ENCODE measurements at regions not wholly inside any gene's neighbourhood (a gene's known extent, or its start where the extent isn't known, plus 50 kb on each side); places are given as distances from the start of the nearest gene placed in this dataset.

DNA sequence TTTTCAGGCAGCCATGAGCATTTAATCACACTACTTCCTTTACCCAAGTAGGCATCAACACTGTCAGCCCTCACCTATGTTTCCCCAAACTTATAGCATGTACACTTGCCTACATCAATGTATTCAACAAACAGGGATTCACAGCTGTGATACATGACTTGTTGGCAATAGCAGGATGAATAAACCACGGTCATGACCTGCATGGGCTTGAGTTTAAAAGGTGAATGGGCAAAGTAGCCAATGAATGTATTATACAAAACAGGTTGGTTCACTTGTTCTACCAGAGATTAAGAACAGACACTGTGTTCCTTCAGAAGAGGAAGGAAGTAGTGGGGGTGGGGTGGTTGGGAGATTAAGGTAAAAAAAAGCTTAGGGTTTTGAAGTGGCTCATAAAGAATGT lies 861.9 kb upstream of the SEMA6D start:
- H3K4me2 ChIP-seq (ENCODE audit: low read length): no peak overlapping the region
- no peak for TF ChIP-seq EZH2 (IDR thresholded peaks at IDR 0.05; ENCODE audit: borderline replicate concordance, low read length)
- TF ChIP-seq, protein P1, sequence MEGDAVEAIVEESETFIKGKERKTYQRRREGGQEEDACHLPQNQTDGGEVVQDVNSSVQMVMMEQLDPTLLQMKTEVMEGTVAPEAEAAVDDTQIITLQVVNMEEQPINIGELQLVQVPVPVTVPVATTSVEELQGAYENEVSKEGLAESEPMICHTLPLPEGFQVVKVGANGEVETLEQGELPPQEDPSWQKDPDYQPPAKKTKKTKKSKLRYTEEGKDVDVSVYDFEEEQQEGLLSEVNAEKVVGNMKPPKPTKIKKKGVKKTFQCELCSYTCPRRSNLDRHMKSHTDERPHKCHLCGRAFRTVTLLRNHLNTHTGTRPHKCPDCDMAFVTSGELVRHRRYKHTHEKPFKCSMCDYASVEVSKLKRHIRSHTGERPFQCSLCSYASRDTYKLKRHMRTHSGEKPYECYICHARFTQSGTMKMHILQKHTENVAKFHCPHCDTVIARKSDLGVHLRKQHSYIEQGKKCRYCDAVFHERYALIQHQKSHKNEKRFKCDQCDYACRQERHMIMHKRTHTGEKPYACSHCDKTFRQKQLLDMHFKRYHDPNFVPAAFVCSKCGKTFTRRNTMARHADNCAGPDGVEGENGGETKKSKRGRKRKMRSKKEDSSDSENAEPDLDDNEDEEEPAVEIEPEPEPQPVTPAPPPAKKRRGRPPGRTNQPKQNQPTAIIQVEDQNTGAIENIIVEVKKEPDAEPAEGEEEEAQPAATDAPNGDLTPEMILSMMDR (IDR thresholded peaks at IDR 0.05; ENCODE audit: low read length): no peak
- no peaks in the 10 kb centered on the region for H3K36me3 ChIP-seq (ENCODE audit: insufficient read depth, low read length)
- H3K9ac ChIP-seq (ENCODE audit: low read length): no peak overlapping the region
- no peaks in the 10 kb centered on the region for H3K9me3 ChIP-seq (ENCODE audit: low read length)
- no peaks in the 10 kb centered on the region for H4K20me1 ChIP-seq (ENCODE audit: insufficient read depth, low read length)
- H3K4me1 ChIP-seq (ENCODE audit: insufficient read depth, low read length, severe bottlenecking): no peaks in the 10 kb centered on the region
- no peak overlapping the region for H3K27ac ChIP-seq (ENCODE audit: low read depth, low read length, poor library complexity, severe bottlenecking)
- H3K9me2 ChIP-seq (ENCODE audit: low read depth, low read length): no peaks in the 10 kb centered on the region
- no peak overlapping the region for H2AFZ ChIP-seq (ENCODE audit: low read length)
- H3F3A ChIP-seq (ENCODE audit: insufficient read depth, low read length): no peaks in the 10 kb centered on the region
- H3K27me3 ChIP-seq (ENCODE audit: insufficient read depth, low read length): no peaks in the 10 kb centered on the region
- no peak overlapping the region for H3K4me3 ChIP-seq (ENCODE audit: low read depth, low read length, poor library complexity, severe bottlenecking)
- no peaks in the 10 kb centered on the region for H3K79me2 ChIP-seq (ENCODE audit: insufficient read depth, low read length)

DNA sequence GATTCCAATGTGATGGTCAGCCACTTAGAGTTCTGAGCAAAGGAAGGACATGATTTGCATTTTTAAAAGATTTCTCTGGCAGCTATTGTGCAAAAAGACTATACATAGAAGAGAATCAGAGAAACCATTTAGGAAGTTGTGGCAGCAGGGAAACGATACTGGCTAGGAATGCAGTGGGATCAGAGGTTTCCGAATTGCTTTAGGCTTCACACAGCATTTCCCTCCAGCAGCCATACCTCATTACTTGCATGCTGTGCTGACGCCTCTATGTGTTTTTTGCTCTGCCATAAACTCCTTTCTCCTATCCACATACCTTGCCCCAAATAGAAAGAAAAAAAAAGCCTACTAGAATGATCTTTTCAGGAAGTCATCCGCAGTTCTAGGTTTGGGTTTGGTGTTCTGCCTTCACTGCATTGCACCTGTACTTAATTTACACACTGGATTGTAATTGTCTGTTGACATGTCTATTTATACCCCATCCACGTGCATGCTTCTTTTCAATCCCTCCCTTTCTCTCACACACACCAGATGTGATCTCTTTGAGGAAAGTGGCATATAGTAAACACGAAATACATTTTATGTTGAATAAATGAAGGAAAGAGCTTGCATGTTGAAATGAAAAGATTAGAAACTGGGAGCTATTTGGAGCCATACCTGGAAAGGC lies 860.3 kb upstream of the SEMA6D start:
- H3K9me3 ChIP-seq (ENCODE audit: low read length): no peaks in the 10 kb centered on the region
- H3K4me1 ChIP-seq (ENCODE audit: insufficient read depth, low read length, severe bottlenecking): no peaks in the 10 kb centered on the region
- no peak overlapping the region for H3K4me3 ChIP-seq (ENCODE audit: low read depth, low read length, poor library complexity, severe bottlenecking)
- H3K4me2 ChIP-seq (ENCODE audit: low read length): no peak overlapping the region
- no peak overlapping the region for H3K9ac ChIP-seq (ENCODE audit: low read length)
- no peak overlapping the region for H2AFZ ChIP-seq (ENCODE audit: low read length)
- H3K27me3 ChIP-seq (ENCODE audit: insufficient read depth, low read length): no peaks in the 10 kb centered on the region
- no peaks in the 10 kb centered on the region for H3F3A ChIP-seq (ENCODE audit: insufficient read depth, low read length)
- no peaks in the 10 kb centered on the region for H3K9me2 ChIP-seq (ENCODE audit: low read depth, low read length)
- no peak for TF ChIP-seq EZH2 (IDR thresholded peaks at IDR 0.05; ENCODE audit: borderline replicate concordance, low read length)
- TF ChIP-seq, protein P1 (IDR thresholded peaks at IDR 0.05; ENCODE audit: low read length): no peak
- H3K27ac ChIP-seq (ENCODE audit: low read depth, low read length, poor library complexity, severe bottlenecking): no peak overlapping the region
- no peaks in the 10 kb centered on the region for H3K36me3 ChIP-seq (ENCODE audit: insufficient read depth, low read length)
- H3K79me2 ChIP-seq (ENCODE audit: insufficient read depth, low read length): no peaks in the 10 kb centered on the region
- no peaks in the 10 kb centered on the region for H4K20me1 ChIP-seq (ENCODE audit: insufficient read depth, low read length)

DNA sequence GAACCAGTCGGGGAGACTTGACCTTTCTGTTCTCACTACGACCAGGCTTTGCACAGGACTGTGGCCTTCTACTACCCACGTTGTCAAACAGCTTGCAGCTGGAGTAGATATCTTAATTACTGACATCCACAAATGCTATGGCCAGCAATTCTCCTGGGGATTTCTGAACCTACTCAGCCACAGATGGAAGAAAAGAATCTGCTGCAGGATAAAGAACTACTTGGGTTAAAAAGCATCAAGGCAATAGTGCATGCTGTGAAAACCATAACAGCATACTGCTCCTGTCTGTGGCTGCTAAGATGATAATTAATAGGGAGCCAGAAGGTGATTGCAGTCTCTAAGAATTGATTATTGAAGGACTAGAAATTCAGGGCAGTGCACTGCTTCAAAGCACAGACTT lies 859.2 kb upstream of the SEMA6D start:
- Histone ChIP-seq H2AFZ (ENCODE audit: low read length) (no peak overlapping the region), H3K9me3 (ENCODE audit: low read length) (no peaks in the 10 kb centered on the region)
- TF ChIP-seq EZH2 (IDR thresholded peaks at IDR 0.05; ENCODE audit: borderline replicate concordance, low read length): no peak
- TF ChIP-seq, protein P1 (IDR thresholded peaks at IDR 0.05; ENCODE audit: low read length): no peak

More for the DNA sequence above, 859.2 kb upstream of the SEMA6D start:
- Histone ChIP-seq H4K20me1 (ENCODE audit: insufficient read depth, low read length) (no peaks in the 10 kb centered on the region), H3K4me2 (ENCODE audit: low read length) (no peak overlapping the region), H3K4me3 (ENCODE audit: low read depth, low read length, poor library complexity, severe bottlenecking) (no peak overlapping the region), H3K27ac (ENCODE audit: low read depth, low read length, poor library complexity, severe bottlenecking) (no peak overlapping the region), H3F3A (ENCODE audit: insufficient read depth, low read length) (no peaks in the 10 kb centered on the region), H3K36me3 (ENCODE audit: insufficient read depth, low read length) (no peaks in the 10 kb centered on the region), H3K9ac (ENCODE audit: low read length) (no peak overlapping the region), H3K27me3 (ENCODE audit: insufficient read depth, low read length) (no peaks in the 10 kb centered on the region), H3K4me1 (ENCODE audit: insufficient read depth, low read length, severe bottlenecking) (no peaks in the 10 kb centered on the region), H3K79me2 (ENCODE audit: insufficient read depth, low read length) (no peaks in the 10 kb centered on the region), H3K9me2 (ENCODE audit: low read depth, low read length) (no peaks in the 10 kb centered on the region)
